B cell (primary cell): ENCODE measurements at regions not wholly inside any gene's neighbourhood (a gene's known extent, or its start where the extent isn't known, plus 50 kb on each side); places are given as distances from the start of the nearest gene placed in this dataset.

Experiments used
- ATAC-seq: fragments of 200-7000 bp; cut with Tn5 transposase; one replicate; pipeline ENCODE4 v1.10.0; 2021; ENCODE audit warnings: low read depth, mild to moderate bottlenecking, moderate number of reproducible peaks, moderate library complexity
- CTCF ChIA-PET: fragments of 350-600 bp; sonication (Branson Sonifier 250); formaldehyde crosslinking; loops from one replicate; lab custom pipeline; 2021; ENCODE audit warnings: antibody characterized with exemption, inconsistent platforms; lab: Charles Lee
- POLR2A ChIA-PET: fragments of 350-600 bp; sonication (Branson Sonifier 250); formaldehyde crosslinking; loops from one replicate; lab custom pipeline; 2021; ENCODE audit warnings: antibody characterized with exemption; lab: Charles Lee
- DNase-seq: peaks from one replicate; pipeline ENCODE4 v3.0.0; 2013
- H2AFZ ChIP-seq: 2 replicates; pipeline ENCODE4 v1.6.1; 2012; ENCODE audit warnings: mild to moderate bottlenecking, low read depth, low read length; ENCODE audit not compliant: insufficient read depth, poor library complexity, severe bottlenecking
- H3K27ac ChIP-seq, 2 donors: 1 replicate in 1 of 2; 2 replicates in 1 of 2; pipeline ENCODE4 v1.5.1; 2012 to 2013; ENCODE audit warnings: low read length in 2 of 2, mild to moderate bottlenecking in 2 of 2, moderate library complexity in 1 of 2
- H3K27me3 ChIP-seq, 4 experiments: fragments of 200-600 bp in 1 of 4; sonication (generic) in 1 of 4; replicated peaks in 1 of 4; 1 replicate in 2 of 4; 2 replicates in 2 of 4; pipeline versions ENCODE4 v1.6.1 to v1.7.0; 2013 to 2016; ENCODE audit warnings: low read length in 3 of 4, mild to moderate bottlenecking in 2 of 4, mixed read lengths in 1 of 4, moderate library complexity in 1 of 4; ENCODE audit not compliant: insufficient read depth in 4 of 4, control insufficient read depth in 3 of 4; ENCODE audit errors: control extremely low read depth in 1 of 4
- H3K36me3 ChIP-seq, 2 experiments: replicated peaks in 1 of 2; 1 replicate in 1 of 2; 2 replicates in 1 of 2; pipeline versions ENCODE4 v1.6.1 to v1.7.1; 2013; ENCODE audit warnings: low read length in 1 of 2; ENCODE audit not compliant: insufficient read depth in 2 of 2, control insufficient read depth in 1 of 2; ENCODE audit errors: control extremely low read depth in 1 of 2, extremely low read depth in 1 of 2
- H3K4me1 ChIP-seq, 2 donors: fragments of 200-600 bp in 1 of 2; sonication (generic) in 1 of 2; 1 replicate in 1 of 2; 2 replicates in 1 of 2; pipeline versions ENCODE4 v1.5.1 to v1.6.1; 2013 to 2017; ENCODE audit warnings: low read length in 2 of 2; ENCODE audit not compliant: control insufficient read depth in 2 of 2, insufficient read depth in 2 of 2
- H3K4me2 ChIP-seq: replicated peaks from 2 replicates; pipeline ENCODE3; 2012; ENCODE audit warnings: mild to moderate bottlenecking, low read depth, low read length; ENCODE audit not compliant: poor library complexity, severe bottlenecking
- H3K4me3 ChIP-seq, 5 experiments: fragments of 200-600 bp in 1 of 5; sonication (generic) in 1 of 5; 1 replicate in 3 of 5; 2 replicates in 2 of 5; pipeline versions ENCODE4 v1.5.1 to v1.7.0; 2011 to 2016; ENCODE audit warnings: low read length in 4 of 5, mild to moderate bottlenecking in 4 of 5, low read depth in 2 of 5, control low read depth in 1 of 5, moderate library complexity in 1 of 5; ENCODE audit not compliant: insufficient read depth in 1 of 5; ENCODE audit errors: control extremely low read depth in 1 of 5, extremely low read depth in 1 of 5
- H3K79me2 ChIP-seq: fragments of 200-600 bp; sonication (generic); one replicate; pipeline ENCODE4 v1.6.0; 2016; ENCODE audit warnings: low read length; ENCODE audit not compliant: control insufficient read depth, insufficient read depth
- H3K9ac ChIP-seq: fragments of 200-600 bp; sonication (generic); 2 replicates; pipeline ENCODE4 v1.6.1; 2017; ENCODE audit warnings: mild to moderate bottlenecking, low read length, moderate library complexity
- H3K9me3 ChIP-seq, 3 donors: one replicate each; pipeline versions ENCODE4 v1.6.1 to v1.7.1; 2013; ENCODE audit warnings: low read length in 2 of 3; ENCODE audit not compliant: control insufficient read depth in 2 of 3, insufficient read depth in 1 of 3; ENCODE audit errors: control extremely low read depth in 1 of 3
- H4K20me1 ChIP-seq: 2 replicates; pipeline ENCODE4 v1.6.0; 2012; ENCODE audit warnings: mild to moderate bottlenecking, low read length; ENCODE audit not compliant: insufficient read depth, control insufficient read depth, poor library complexity, severe bottlenecking
- H3K27ac Mint-ChIP-seq: one replicate; pipeline ENCODE4 v1.8.0; 2021; ENCODE audit warnings: mixed read lengths
- H3K27me3 Mint-ChIP-seq: one replicate; pipeline ENCODE4 v1.8.0; 2021; ENCODE audit warnings: mixed read lengths
- H3K4me1 Mint-ChIP-seq: one replicate; pipeline ENCODE4 v1.8.0; 2021; ENCODE audit warnings: mixed read lengths
- H3K4me3 Mint-ChIP-seq: one replicate; pipeline ENCODE4 v1.8.0; 2021; ENCODE audit warnings: mixed read lengths
- H3K9me3 Mint-ChIP-seq: one replicate; pipeline ENCODE4 v1.8.0; 2022; ENCODE audit warnings: mixed read lengths; ENCODE audit not compliant: insufficient read depth
- EZH2 ChIP-seq: IDR thresholded peaks from 2 replicates; pipeline ENCODE4 v1.6.1; 2012; ENCODE audit warnings: borderline replicate concordance, low read depth, mild to moderate bottlenecking, moderate library complexity, low read length; ENCODE audit not compliant: insufficient read depth, poor library complexity, severe bottlenecking
- WGBS: methylation state at CpG from one replicate; pipeline ENCODE4 v1.1.5; 2013; ENCODE audit warnings: missing lambda C conversion rate; ENCODE audit not compliant: insufficient coverage; 5-methylcytosine and 5-hydroxymethylcytosine counted together
- intact Hi-C: fragments of 100-400 bp; cut with micrococcal nuclease; formaldehyde crosslinking; loops from one replicate; pipeline ENCODE4 v1.10.0; 2022
- TF ChIP-seq, protein P1 (sequence below): fragments of 200-600 bp; IDR thresholded peaks from one replicate; pipeline ENCODE4 v1.8.0; 2022; ENCODE audit warnings: antibody characterized with exemption, mild to moderate bottlenecking

- WGBS: 100% methylated on average over 2 of the region's 3 CpGs
- Mint-ChIP-seq H3K27ac (no peak overlapping the region), H3K9me3 (no peaks in the 10 kb centered on the region), H3K4me1 (peaks cover 34% of the 10 kb centered on the region), H3K27me3 (no peaks in the 10 kb centered on the region), H3K4me3 (no peak overlapping the region)
- Histone ChIP-seq H3K9ac (no peak overlapping the region), H3K79me2 (no peaks in the 10 kb centered on the region), H3K27me3 (no peaks in the 10 kb centered on the region), H4K20me1 (no peaks in the 10 kb centered on the region), H3K9me3 (no peaks in the 10 kb centered on the region), H2AFZ (no peak overlapping the region), H3K4me3 (no peak overlapping the region), H3K4me1 (peaks cover 28 to 29% of the 10 kb centered on the region in 2 donors), H3K36me3 (no peaks in the 10 kb centered on the region), H3K27ac (no peak overlapping the region), H3K4me2 (no peak overlapping the region)
- intact Hi-C loops: loop anchor here (10.0 kb wide), 1 partner anchor 202 kb away; the partner anchor contains the start of gene POU2AF1
- ATAC-seq (no peak), DNase-seq (no peak)
- POLR2A ChIA-PET: no interaction called here
- CTCF ChIA-PET: no interaction called here
- TF ChIP-seq EZH2: no peak
- TF ChIP-seq, protein P1, sequence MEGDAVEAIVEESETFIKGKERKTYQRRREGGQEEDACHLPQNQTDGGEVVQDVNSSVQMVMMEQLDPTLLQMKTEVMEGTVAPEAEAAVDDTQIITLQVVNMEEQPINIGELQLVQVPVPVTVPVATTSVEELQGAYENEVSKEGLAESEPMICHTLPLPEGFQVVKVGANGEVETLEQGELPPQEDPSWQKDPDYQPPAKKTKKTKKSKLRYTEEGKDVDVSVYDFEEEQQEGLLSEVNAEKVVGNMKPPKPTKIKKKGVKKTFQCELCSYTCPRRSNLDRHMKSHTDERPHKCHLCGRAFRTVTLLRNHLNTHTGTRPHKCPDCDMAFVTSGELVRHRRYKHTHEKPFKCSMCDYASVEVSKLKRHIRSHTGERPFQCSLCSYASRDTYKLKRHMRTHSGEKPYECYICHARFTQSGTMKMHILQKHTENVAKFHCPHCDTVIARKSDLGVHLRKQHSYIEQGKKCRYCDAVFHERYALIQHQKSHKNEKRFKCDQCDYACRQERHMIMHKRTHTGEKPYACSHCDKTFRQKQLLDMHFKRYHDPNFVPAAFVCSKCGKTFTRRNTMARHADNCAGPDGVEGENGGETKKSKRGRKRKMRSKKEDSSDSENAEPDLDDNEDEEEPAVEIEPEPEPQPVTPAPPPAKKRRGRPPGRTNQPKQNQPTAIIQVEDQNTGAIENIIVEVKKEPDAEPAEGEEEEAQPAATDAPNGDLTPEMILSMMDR: no peak
Measured at GRCh38 chr11:111172321-111172862, 73.1 kb upstream of the POU2AF2 start.

DNA sequence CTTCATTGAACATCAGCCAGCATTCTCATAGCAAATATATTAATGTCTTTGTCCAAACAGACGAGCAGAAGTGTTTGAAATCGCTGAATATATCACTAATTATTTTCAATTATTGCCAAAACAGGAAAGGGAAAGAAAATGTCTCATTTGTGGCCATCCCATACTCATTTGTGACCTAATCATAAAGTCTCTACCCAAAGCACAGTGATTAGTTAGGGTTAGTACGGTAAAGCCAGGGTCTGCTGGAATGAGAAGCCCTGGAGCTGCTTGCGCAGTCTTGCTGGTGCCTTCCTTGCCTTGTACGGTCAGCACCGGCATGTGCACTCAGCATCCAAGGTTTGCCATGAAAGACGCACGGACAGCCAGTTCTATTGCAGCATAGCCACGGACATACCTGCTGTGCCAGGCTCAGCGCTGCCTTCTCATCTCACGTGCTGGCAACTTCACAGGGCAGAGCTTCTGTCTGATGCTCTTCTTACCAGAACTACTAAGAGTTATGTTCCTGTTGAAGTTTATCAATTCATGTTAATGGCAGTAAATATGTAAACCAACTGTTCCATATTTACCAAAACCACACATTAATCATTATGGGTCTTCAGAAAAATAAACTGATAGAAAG lies 74.7 kb upstream of the POU2AF2 start:
- Histone ChIP-seq H3K9me3 (no peaks in the 10 kb centered on the region), H3K36me3 (no peaks in the 10 kb centered on the region), H3K9ac (no peak overlapping the region), H3K4me1 (peaks cover 14 to 15% of the 10 kb centered on the region in 2 donors), H3K4me3 (no peak overlapping the region), H2AFZ (no peak overlapping the region), H3K79me2 (no peaks in the 10 kb centered on the region), H4K20me1 (no peaks in the 10 kb centered on the region), H3K4me2 (no peak overlapping the region), H3K27me3 (no peaks in the 10 kb centered on the region), H3K27ac (no peak overlapping the region)
- peaks cover 23% of the 10 kb centered on the region for H3K4me1 Mint-ChIP-seq
- no peak overlapping the region for H3K4me3 Mint-ChIP-seq
- ChIA-PET POLR2A (no interaction called here), CTCF (interaction anchor here (0.6 to 1.2 kb wide), 2 partner anchors 15 to 32 kb away, joined by 3 read pairs; no protein-coding TSS in a partner anchor)
- WGBS: 98% methylated on average over 8 of the region's 11 CpGs
- intact Hi-C loops: loop anchor here (10.0 kb wide), 1 partner anchor 204 kb away; the partner anchor contains the start of gene POU2AF1
- no peak overlapping the region for H3K27ac Mint-ChIP-seq
- TF ChIP-seq, protein P1: no peak
- no peak for TF ChIP-seq EZH2
- H3K27me3 Mint-ChIP-seq: no peaks in the 10 kb centered on the region
- no peaks in the 10 kb centered on the region for H3K9me3 Mint-ChIP-seq
- DNase-seq (no peak), ATAC-seq (no peak)
